HEK293T (cell line): ENCODE measurements at regions not wholly inside any gene's neighbourhood (a gene's known extent, or its start where the extent isn't known, plus 50 kb on each side); places are given as distances from the start of the nearest gene placed in this dataset.

ENCODE experiments used
- BHLHE40 ChIP-seq: fragments of 450-650 bp; IDR thresholded peaks from 2 replicates; pipeline ENCODE4 v1.6.1; 2016; ENCODE audit warnings: mild to moderate bottlenecking, moderate library complexity, borderline replicate concordance
- ELF4 ChIP-seq: fragments of 450-650 bp; IDR thresholded peaks from 2 replicates; pipeline ENCODE4 v1.6.1; 2017; ENCODE audit warnings: antibody characterized with exemption
- LEF1 ChIP-seq: fragments of 450-650 bp; IDR thresholded peaks from 2 replicates; pipeline ENCODE4 v1.6.1; 2017; ENCODE audit warnings: mild to moderate bottlenecking, borderline replicate concordance
- NFRKB ChIP-seq: fragments of 450-650 bp; IDR thresholded peaks from 2 replicates; pipeline ENCODE4 v1.6.1; 2016; ENCODE audit warnings: mild to moderate bottlenecking, moderate library complexity

DNA sequence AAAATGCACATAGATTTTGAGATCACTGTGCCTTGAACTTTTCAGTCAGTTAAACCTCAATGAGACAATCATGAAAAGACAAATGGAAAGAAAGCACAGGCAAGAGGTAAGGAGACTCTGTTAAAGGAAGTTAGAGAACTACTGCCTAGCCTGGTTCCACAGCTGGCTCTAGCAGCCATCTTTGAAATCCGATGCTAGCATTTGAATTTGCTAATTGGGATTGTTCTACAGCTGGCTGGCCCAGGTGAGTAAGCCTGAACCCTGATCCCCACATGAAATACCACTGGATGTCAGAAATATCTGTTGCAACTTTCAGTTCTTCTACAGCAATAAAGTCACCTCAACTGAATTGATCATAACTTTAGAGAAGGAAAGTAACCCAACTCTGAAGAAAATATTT lies 315.2 kb upstream of the CHAC2 start:
- TF ChIP-seq LEF1 (no peak), ELF4 (no peak), BHLHE40 (no peak), NFRKB (no peak)
